DMS 273 treated with DMSO at 0.1 percent for 48 hours (cell line): ENCODE measurements at regions not wholly inside any gene's neighbourhood (a gene's known extent, or its start where the extent isn't known, plus 50 kb on each side); places are given as distances from the start of the nearest gene placed in this dataset.
"Not testable (repeated sequence)": the region's sequence is repeated elsewhere in the genome, so short reads cannot be mapped to it uniquely, and the experiment has no call there.

ENCODE experiments used
- DNase-seq: peaks from one replicate; lab custom pipeline; 2025; lab: John Stamatoyannopoulos, UW

DNA sequence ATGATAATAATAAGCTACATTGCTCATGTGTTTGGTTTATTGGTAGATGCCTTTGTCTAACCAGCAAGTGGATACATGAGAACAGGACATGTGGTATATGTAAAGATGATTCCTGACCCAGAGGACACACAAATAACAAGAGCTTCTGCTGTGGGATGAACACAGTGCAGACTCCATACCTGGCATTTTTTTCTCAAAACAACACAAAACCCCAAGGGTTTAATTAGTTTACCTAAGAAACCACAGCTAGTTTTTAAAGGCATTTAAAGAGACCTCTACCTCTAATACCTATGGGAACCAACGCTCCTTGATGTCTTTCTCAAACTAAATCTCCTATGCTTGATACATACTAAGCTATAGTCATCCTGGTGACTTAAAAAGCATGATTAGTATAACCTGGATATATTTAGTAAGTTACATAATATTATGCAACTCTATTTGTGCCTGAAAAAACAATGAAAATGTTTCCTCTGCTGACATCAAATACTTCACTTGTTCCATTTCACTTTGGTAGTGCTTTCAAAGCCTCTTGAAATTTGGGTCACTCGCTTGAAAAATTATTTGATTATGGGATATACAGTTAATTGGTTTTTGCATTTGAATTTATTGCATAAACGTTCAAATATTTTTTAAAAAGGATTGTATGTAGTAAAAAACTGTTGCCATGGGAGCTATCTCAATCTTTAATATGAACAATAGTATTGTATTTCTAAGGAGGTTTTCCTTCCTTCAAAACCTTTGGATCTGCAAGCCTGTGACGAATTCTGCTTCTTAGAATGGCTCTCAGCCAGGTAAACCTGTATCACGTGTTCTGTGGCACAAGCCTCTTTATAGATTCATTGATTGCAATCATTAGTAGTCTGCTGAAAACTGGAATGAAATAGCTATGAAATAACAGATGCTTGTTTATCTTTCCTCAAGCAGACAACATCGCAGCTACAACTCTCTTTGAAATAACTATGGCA lies 233.0 kb upstream of the KCNMB2 start:
- no peak for DNase-seq

DNA sequence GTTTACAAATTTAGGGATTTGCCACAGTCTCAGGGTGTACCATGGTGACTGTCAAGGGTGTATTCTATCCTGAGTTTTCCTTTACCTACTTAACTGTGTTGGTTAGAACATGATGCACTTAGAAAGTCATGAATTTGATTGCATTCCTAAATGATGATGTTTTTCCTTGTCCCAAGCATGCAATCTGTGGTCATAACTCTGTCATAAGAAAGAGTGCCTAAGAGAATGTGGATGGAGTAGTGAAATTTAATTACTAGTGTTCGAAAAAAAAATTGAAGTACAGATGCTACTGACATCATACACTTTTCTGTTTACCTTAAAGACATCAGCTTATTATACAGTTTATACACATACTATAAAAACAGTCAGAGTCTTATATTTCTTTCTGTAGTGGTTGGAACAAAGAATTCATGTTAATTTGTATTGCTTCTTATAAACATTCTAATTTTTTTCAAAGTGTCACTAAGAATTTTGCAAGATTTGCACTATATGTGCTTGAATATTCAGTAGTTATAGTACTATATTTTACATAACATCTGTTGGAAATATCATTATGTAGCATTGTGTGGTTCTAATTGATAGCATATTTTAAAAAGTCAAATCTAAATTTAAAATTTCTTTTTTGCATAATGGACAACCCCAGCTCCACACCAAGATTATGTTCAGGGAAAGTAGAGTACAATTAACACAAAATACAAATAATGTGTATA lies 231.3 kb upstream of the KCNMB2 start:
- no peak for DNase-seq

DNA sequence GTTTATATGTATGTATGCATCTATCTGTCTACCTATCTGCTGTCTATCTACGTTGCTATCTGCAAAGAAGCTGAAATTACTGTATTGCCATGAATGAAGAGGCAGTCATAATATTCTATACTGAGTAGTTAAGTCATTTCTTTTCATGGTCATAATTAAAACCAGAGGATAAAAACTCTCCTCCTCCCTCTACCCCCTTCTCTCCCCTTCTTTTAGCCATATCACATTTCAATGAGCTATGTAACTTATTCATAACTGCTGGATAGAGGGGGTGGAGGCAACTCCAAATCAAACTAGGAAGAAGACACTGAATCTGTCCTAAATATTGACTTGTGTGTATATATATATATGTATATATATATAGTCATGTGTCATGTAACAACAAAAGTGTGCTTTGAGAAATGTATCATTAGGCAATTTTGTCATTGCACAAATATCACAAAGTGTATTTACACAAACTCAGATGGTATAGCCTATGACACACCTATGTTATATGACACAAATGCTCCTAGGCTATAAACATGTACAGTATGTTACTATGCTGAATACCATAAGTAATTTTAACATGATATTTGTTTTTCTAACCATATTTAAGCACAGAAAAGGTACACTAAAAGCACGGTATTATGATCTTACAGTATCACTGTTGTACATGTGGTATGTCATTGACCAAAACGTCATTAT lies 229.7 kb upstream of the KCNMB2 start:
- DNase-seq = no peak

DNA sequence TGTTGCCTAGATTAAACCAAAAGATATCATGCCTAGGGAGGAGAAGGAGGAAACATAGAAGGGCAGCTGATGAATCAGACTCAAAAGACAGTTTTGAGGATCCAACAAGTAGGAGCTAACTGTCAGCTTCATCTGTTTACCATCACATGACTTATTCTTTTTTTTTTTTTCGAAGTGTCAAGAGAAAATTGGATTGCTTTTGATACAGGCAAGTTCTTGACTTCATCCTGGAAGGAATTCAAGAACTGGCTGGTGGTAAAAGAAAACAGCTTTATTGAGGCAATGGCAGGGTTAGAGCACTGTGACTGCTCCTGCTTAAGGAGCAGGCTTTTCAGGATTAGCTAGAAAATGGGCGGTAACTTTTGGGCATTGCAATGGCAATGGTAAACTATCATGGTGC lies 227.5 kb upstream of the KCNMB2 start:
- no peak for DNase-seq

DNA sequence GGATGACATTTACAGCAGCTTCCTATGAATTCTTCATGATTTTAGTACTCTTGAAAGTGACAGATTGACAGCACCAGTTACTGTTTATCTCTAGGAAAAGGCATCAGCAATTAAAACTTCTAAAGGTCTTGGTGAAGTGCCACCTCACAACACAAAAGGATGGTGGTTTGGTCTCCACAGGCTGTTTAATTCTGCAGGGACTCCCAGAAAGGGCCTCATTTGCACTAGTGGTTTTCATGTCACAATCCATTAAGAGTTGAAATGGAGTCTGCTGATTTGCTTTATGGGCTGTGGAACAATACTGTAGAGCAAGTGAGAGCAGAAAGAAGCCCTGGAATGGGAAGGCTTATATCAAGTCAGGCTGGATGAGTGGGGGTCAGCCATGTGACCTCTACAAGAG lies 225.3 kb upstream of the KCNMB2 start:
- no peak for DNase-seq

DNA sequence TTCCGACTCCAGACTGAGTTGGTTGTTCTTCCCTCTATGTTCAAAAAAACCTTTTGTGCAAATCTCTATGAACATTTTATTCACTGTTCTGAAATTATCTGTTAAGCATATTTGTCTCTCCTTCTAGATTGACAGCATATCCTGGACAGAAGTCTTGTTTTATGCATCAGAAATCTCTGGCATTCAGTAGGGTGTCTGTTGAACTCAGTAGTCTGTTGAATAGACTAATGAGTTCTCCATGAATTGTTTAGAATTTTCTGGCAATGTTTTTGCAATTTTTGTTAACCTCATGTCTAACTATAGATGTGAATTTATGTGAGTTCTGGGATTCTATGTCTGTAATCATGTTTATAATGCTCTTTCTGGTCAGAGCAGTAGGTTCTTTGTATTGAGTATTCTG lies 222.5 kb upstream of the KCNMB2 start:
- DNase-seq = no peak

DNA sequence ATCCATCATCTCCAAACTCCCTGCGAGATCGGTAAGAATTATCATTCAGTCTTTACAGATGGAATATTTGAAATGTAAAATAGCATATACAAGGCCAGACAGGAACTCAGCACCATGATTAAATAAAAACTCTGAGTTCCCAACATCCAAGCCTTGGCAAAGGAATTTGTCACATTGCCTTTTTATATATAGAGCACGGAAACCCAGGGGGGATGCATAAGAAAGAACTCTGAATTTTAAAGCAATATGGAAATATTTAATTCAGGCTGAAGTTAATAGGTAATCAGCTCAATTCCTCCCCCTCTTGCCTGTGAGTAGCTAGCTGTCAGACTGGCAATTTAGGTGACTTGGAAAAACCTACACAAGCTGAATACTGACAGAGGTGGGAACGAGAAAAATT lies 217.9 kb upstream of the KCNMB2 start:
- DNase-seq = no peak

DNA sequence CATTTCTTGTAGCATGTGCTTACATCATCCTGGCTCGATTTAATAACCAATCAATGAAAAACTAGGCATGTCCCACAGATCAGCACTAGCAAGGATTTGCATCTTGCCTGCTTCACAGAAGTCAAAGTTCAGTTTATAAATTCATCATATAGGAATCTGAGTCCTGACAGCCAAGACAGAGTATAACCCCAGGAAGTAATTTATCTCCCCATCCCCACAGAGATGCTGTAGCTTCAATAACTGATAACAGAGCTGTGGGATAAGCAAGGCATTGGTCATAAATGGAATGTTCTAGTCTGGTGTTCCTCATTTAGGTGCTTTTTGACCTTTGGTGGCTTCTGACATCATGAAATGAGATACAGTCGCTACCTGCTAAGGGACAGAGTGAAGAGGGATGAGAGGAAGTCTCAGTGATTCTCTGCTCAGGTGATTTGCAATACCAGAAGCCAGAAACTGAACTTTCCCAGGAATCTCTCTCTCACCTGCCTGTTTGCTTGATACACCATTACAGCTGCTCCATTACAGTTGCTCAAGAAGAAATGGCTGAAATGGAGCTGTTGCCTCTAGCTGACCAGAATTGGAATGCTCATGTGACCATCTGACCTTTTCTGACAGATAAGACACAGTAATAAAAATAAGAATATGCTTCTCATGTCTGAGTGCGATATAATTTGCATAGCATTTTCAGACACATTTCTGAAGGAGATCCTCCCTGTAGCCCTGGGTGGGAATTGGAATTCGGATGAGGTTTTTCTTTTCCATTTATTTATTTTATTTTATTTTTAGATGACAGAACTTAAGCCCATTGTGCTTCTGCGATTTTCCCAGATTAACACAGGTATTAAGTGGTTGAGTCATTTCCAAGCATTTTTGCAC lies 217.1 kb upstream of the KCNMB2 start:
- no peak for DNase-seq

DNA sequence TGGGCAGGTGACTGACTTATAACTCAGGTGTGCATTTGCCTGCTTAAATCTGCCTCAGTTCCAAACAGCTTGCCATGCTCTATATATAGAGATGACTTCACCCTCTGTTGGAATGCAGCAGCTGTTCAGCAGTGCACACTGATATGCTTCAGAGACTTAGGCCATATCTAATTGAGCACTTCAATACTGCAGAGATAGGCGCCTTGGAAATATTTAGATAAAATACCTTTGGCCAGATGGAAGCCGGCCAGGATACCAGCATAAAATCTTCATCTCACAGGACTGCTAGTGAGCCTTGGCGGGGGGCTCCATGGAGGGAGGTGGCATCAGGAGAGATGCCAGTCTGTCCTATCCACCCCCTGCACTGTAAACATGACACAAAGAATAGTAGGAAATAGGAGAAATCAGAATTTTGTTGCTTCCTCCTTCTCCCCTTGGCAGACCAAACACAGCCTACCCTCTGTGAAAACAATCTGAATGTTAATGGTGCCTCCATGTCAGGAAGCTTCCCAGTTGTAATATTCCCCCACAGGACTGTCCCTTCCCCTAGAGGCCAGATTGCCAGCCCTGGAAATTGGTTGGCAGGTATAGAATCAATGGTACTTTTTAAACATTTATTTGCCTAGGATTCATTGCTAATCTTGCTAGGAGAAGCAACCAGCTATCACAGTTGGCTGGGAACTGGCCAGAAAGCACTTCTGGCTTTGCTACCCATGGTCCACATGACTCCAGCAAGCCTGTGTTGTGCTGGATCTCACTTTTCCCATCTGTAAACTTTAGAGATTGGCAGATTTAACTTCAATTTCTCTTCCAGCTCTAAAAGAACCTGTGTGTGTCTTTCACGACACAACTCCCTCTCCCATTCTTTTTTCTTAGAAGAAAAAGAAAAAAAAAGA lies 215.5 kb upstream of the KCNMB2 start:
- peak; percentile 78 for DNase-seq

DNA sequence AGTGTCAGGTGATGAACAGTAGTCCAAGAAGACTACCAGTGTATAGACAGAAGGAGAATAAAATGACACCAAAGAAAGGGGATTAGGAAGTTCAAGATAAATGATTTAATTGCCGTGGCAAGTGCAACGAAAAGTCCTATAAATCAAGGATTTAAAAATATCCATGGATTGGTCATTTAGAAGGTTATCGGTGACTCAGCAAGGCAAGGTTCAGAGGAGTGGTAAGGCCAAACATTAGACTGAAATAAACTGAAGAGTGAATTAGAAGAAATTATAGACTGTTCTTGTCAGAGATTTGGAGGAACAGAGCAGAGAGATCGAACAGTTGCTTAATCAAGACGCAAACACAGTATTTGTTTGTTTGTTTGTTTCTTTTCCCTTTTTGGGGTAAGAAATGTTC lies 211.9 kb upstream of the KCNMB2 start:
- no peak for DNase-seq

DNA sequence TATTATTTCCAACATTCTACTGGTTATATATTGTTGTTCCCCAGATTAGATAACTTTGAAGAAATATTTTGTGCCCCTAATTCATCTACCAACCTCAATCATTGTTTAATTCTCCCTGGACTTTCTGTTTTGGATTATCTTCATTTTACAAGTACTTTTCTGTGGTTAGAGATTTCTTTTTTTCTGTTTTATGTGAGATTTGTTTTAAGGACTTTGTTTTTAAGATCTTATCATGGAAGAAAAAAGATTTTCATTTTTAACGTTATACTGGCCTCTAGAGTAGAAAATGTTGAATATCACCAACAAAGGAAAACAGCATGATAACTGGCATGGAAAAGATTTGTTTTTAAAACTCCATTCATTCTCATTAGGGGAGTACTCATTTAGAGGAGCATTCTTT lies 210.9 kb upstream of the KCNMB2 start:
- no peak for DNase-seq

DNA sequence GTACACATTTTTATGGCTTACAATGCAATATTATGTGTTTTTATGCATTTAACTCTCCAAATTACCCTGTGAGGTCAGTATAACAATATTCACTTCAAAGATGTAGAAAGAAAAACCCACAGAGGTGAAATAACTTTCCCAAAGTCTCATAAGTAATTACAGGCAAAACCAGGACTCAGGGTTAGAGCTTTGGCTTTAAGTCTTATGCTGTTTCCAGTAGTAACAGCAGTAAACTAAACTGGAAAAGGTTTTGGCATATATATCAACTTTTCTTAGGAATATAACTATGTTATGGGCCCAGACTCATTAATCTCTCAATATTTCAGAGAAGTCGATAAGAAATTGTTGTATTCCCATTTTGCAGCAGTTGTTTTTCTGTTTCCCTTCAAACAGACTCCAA lies 206.3 kb upstream of the KCNMB2 start:
- DNase-seq = no peak

DNA sequence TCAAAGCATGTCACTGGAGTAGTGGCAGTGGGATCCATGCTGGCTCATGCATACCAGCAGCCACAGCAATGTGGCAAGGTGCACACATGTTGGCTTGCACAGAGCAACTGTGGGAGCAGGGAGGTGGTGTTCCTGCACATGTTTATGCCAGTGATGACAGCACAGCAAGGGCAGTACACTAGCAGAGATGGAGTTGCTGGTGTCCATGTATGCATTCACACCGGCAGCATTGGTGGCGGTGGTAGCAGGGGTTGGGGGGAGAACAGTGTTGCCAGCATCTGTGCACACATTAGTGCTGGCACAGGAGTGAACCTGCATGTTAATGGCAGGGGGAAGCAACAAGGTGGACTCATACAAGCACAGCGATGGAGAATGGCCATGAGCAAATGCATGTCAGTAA lies 202.0 kb upstream of the KCNMB2 start:
- DNase-seq = no peak

DNA sequence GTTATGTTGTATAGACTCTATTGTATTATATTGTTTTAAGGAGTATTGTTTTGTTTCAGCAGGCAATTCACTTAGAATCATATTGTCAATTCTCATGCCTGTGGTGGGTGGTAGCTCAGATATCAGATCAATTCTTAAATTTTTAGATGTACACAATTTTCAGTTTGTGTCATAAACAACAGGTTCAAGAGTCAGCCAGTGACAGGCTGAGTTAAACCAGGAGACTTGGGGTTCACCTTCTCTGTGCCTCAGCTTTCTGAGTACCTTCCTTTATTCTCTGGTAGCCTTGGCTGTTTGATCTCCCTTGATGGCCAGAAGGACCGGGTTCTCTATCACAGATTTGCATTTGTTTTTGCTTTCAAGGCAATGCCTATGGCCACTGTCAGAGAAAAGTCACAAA lies 199.9 kb upstream of the KCNMB2 start:
- no peak for DNase-seq

DNA sequence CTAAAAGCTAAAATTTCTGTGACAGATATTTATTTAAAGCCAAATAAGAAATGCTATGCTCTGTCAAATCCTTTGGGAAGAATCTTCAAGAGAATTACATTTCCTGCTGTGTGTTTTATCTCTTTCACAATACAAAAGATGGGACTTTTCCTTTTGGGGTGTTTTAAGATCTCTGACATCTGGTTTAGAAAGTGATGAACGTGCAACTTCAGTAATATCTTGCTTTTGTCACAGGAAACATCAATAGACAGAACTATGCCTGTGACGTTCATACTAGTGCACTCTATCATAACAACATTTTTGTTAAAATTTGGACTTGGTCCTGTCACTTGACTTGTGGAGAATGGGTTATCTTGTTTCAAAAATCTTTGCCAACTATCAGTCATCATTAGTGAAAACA lies 195.7 kb upstream of the KCNMB2 start:
- no peak for DNase-seq

DNA sequence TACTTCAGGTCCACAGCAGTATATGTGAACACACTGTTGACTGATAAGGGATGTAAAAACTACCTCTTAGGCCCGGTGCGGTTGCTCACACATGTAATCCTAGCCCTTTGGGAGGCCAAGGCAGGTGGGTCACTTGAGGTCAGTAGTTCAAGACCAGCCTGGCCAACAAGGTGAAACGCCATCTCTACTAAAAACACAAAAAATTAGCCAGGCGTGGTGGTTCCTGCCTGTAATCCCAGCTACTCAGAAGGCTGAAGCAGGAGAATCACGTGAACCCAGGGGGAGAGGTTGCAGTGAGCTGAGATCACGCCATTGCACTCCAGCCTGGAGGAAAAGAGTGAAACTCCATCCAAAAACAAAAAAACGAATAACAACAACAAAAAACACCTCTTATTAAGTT lies 194.6 kb upstream of the KCNMB2 start:
- no peak for DNase-seq

DNA sequence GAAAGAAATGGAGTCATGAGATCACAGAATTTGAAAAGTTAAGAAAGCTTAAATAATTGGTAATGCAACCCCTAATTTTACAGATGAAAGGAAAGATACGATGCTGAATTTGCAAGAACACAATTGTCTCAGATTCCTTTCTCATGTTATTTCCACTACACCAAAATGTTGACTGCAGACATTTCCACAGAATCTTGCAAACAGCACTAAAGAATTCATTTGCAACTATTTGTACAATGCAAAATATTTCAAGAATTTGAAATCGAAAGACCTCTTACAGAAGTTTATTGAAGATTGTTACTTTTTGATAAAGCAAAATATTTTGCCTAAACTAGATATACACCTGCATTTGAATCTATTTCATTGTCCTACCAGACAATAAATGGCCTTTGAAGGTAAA lies 194.1 kb upstream of the KCNMB2 start:
- DNase-seq = no peak

DNA sequence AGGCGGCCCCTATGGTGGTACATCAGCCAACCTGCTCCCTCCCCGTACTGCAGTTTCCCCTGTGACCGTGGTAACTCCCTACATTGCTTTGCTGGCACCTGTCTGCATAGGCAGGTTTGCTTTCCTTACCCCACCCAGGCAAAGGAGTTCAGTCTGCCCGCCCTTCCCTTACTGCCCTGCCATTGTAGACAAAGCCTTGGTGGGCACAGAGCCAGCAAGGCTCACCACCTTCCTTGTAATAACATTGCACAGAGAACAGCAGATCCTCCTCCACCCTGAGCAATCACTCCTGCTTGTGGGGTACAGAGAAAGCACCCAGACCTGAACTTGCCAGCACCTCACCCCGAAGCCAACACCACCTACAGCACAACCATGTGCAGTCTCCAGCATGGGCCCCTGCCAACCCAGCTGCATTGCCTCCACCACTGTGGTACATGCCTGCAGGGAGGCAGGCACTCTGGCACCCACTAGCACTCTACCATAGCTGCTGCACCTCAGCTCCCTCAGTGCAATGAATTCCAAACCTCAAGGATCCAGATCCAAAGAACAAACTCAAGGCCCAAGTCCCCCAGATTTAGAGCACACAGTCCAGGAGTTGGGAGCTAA lies 192.7 kb upstream of the KCNMB2 start:
- DNase-seq = no peak

DNA sequence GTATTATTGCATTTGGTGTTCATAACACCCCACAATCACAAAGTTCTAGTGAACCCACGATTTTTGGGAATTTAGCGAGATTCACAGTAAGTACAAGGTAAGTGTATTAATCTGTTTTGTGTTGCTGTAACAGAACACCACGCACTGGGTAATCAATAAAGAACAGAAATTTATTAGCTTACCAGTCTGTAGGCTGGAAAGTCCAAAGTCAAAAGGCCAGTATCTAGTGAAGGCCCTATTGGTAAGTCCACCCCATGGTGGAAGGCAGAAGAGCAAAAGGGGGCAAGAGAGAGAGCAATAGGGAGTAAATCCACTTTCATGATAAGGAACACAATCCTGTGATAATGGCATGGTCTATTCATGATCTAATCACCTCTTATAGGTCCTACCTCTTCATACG lies 190.3 kb upstream of the KCNMB2 start:
- no peak for DNase-seq

DNA sequence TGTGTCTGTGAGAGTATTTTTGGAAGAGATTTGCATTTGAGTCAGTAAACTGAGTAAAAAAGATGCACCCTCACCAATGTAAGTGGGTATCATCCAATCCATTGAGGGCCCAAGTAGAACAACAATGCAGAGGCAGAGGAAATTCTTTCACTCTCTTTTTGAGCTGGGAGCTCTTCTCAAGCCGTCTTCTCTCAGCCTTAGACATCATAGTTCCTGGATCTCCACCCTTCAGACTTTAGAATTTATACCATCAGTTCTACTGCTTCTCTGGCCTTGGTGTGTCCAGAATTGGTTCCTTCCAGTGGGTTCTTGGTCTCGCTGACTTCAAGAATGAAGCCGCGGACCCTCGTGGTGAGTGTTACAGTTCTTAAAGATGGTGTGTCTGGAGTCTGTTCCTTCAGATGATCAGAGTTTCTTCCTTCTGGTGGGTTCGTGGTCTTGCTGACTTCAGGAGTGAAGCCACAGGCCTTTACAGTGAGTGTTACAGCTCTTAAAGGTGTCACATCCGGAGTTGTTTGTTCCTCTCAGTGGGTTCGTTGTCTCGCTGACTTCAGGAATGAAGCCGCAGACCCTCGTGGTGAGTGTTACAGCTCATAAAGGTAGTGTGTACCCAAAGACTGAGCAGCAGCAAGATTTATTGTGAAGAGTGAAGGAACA lies 187.5 kb upstream of the KCNMB2 start:
- not testable (repeated sequence) for DNase-seq
